Glutamatergic neuron (in vitro differentiated cells): ENCODE measurements at regions not wholly inside any gene's neighbourhood (a gene's known extent, or its start where the extent isn't known, plus 50 kb on each side); places are given as distances from the start of the nearest gene placed in this dataset.

Source experiments
- DNase-seq: peaks from one replicate; pipeline ENCODE4 v3.0.0; 2022
- H3K27ac Mint-ChIP-seq: one replicate; pipeline ENCODE4 v1.8.0; 2020; ENCODE audit warnings: mild to moderate bottlenecking, mixed read lengths, inconsistent platforms; ENCODE audit not compliant: unreplicated experiment
- H3K27me3 Mint-ChIP-seq: one replicate; pipeline ENCODE4 v1.8.0; 2020; ENCODE audit warnings: mild to moderate bottlenecking, moderate library complexity, mixed read lengths, inconsistent platforms; ENCODE audit not compliant: unreplicated experiment
- H3K36me3 Mint-ChIP-seq: one replicate; pipeline ENCODE4 v1.8.0; 2020; ENCODE audit warnings: mild to moderate bottlenecking, mixed read lengths, inconsistent platforms; ENCODE audit not compliant: unreplicated experiment
- H3K4me1 Mint-ChIP-seq: one replicate; pipeline ENCODE4 v1.8.0; 2020; ENCODE audit warnings: mild to moderate bottlenecking, low read depth, mixed read lengths, inconsistent platforms; ENCODE audit not compliant: unreplicated experiment
- H3K4me3 Mint-ChIP-seq: one replicate; pipeline ENCODE4 v1.8.0; 2020; ENCODE audit warnings: mild to moderate bottlenecking, mixed read lengths, inconsistent platforms; ENCODE audit not compliant: unreplicated experiment
- H3K9me3 Mint-ChIP-seq: one replicate; pipeline ENCODE4 v1.8.0; 2020; ENCODE audit warnings: mild to moderate bottlenecking, moderate library complexity, mixed read lengths, inconsistent platforms; ENCODE audit not compliant: unreplicated experiment
- CTCF ChIP-seq: fragments of 200-600 bp; sonication (generic); IDR thresholded peaks from one replicate; pipeline ENCODE4 v1.5.0; 2021; ENCODE audit not compliant: partially characterized antibody, unreplicated experiment

GRCh38 chr16:50879873-50880695 lies 138.2 kb downstream of the CYLD start:
- Mint-ChIP-seq H3K4me1 (peaks cover 10% of the 10 kb centered on the region), H3K9me3 (peaks cover 6% of the 10 kb centered on the region), H3K36me3 (no peaks in the 10 kb centered on the region), H3K27ac (no peak overlapping the region), H3K4me3 (no peak overlapping the region), H3K27me3 (peaks cover 5% of the 10 kb centered on the region)
- DNase-seq, result peak; percentile 70
- TF ChIP-seq CTCF, result no peak

GRCh38 chr16:50878966-50879615 lies 137.2 kb downstream of the CYLD start:
- peaks cover 10% of the 10 kb centered on the region for H3K4me1 Mint-ChIP-seq
- no peak for TF ChIP-seq CTCF
- peaks cover 5% of the 10 kb centered on the region for H3K27me3 Mint-ChIP-seq
- DNase-seq, result no peak
- H3K36me3 Mint-ChIP-seq, result no peaks in the 10 kb centered on the region
- no peak overlapping the region for H3K27ac Mint-ChIP-seq
- H3K9me3 Mint-ChIP-seq, result peaks cover 6% of the 10 kb centered on the region
- no peak overlapping the region for H3K4me3 Mint-ChIP-seq

GRCh38 chr16:50878536-50878935 lies 136.7 kb downstream of the CYLD start:
- Mint-ChIP-seq H3K36me3 (no peaks in the 10 kb centered on the region), H3K9me3 (peaks cover 6% of the 10 kb centered on the region), H3K27ac (no peak overlapping the region), H3K4me1 (peaks cover 10% of the 10 kb centered on the region), H3K4me3 (no peak overlapping the region), H3K27me3 (peaks cover 5% of the 10 kb centered on the region)
- DNase-seq, result no peak
- no peak for TF ChIP-seq CTCF

GRCh38 chr16:50876263-50876662 lies 134.4 kb downstream of the CYLD start:
- no peak overlapping the region for H3K4me3 Mint-ChIP-seq
- peaks cover 6% of the 10 kb centered on the region for H3K9me3 Mint-ChIP-seq
- DNase-seq, result no peak
- TF ChIP-seq CTCF, result no peak
- no peak overlapping the region for H3K27ac Mint-ChIP-seq
- no peaks in the 10 kb centered on the region for H3K36me3 Mint-ChIP-seq
- H3K4me1 Mint-ChIP-seq, result no peaks in the 10 kb centered on the region
- H3K27me3 Mint-ChIP-seq, result peaks cover 4% of the 10 kb centered on the region

GRCh38 chr16:50868577-50868976 lies 126.7 kb downstream of the CYLD start:
- H3K4me1 Mint-ChIP-seq, result no peaks in the 10 kb centered on the region
- no peaks in the 10 kb centered on the region for H3K36me3 Mint-ChIP-seq
- TF ChIP-seq CTCF, result no peak
- DNase-seq, result no peak
- H3K27me3 Mint-ChIP-seq, result no peaks in the 10 kb centered on the region
- H3K9me3 Mint-ChIP-seq, result peaks cover 1% of the 10 kb centered on the region
- H3K27ac Mint-ChIP-seq, result no peak overlapping the region
- no peak overlapping the region for H3K4me3 Mint-ChIP-seq
